NCI-H2081 treated with DMSO at 0.1 percent for 48 hours (cell line): ENCODE measurements at regions not wholly inside any gene's neighbourhood (a gene's known extent, or its start where the extent isn't known, plus 50 kb on each side); places are given as distances from the start of the nearest gene placed in this dataset.
"Not testable (repeated sequence)": the region's sequence is repeated elsewhere in the genome, so short reads cannot be mapped to it uniquely, and the experiment has no call there.

Experiments used
- DNase-seq: peaks from one replicate; lab custom pipeline; 2025; lab: John Stamatoyannopoulos, UW

DNA sequence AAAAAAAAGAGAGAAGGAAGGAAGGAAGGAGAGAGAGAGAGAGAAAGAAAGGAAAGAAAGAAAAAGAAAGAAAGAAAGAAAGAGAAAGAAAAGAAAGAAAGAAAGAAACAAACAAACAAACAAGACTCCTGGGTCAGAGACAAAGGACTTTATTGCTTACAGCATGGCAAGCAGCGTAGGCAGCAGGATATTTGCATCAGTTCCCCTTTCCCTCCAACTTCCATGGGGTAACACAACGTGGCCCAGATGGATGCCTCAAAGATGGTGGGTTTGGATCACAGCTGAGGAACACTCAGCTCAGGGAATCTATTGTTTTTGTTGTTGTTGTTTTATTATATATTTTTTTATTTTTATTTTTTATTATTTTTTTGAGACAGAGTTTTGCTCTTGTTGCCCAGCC lies 128.5 kb upstream of the VKORC1L1 start:
- no peak for DNase-seq

DNA sequence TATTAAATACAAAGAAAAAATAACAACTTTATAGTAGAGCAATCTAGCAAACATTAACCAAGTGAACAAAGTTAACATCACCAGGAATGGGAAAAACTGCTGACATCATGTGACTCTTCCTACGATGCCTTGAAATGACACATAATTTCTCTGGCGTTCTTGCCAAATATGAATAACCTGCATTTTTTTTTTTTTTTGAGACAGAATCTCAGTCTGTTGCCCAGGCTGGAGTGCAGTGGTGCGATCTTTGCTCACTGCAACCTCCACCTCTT lies 126.5 kb upstream of the VKORC1L1 start:
- no peak for DNase-seq

DNA sequence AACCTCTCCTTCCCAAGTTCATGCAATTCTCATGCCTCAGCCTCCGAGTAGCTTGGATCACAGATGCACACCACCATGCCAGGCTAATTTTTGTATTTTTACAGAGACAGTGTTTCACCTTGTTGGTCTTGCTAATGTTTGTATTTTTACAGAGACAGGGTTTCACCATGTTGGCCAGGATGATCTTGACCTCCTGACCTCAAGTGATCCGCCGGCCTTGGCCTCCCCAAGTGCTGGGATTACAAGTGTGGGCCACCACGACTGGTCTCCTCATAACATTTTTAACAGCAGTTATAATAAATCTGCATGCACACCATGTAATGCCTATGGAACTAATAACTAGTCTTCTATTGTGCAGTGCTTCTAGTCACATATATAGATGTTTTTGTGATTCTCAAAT lies 123.8 kb upstream of the VKORC1L1 start:
- DNase-seq = no peak

DNA sequence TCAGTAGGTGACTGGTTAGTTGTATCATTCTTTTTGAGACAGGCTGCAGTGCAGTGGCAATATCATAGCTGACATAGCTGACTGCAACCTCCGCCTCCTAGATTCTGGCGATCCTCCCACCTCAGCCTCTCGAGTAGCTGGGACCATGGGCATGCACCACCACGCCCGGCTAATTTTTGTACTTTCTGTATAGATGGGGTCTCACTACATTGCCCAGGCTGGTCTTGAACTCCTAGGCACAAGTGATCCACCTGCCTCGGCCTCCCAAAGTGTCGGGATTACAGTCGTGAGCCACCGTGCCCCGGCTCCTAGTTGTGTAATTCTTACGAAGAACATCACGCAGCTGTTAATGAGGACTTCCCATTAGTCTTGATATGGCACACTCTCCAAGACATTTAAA lies 123.4 kb upstream of the VKORC1L1 start:
- no peak for DNase-seq

DNA sequence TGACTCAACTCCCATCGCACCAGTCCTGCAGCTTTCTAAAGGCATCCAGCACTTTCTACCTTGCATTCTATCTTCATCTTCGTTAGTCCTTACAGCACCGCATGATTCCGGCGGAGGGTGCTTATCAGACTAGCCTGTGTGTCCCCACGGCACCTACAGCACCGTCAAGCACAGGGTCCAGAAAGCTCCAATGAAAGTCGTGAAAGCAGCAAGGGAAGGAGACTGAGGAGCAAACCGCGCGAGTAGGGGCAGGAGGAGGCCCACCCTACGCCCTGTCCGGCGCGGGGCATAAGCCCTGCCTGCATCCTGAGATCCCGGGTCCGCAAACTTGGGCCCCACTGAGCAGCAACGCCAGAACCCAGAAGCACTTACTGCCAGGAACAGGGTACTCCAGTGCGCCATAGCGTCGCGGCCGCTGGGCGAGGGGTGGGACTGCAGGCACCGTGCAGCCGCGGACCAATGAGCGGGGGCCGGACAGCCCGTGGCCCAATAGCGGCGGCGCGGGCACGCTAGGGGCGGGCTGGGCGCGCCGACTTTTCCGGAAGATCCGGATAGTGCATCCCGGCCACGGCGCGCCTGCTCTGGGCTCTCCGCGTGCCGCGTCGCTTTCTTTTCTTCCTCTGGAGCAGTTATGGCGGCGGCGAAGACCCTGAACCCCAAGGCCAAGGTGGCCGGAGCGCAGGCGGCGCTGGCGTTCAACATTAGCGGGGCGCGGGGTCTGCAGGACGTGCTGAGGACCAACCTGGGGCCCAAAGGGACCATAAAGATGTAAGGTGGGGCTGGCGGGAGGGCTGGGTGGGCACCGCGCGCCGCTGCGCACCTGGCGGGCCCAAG lies 122.1 kb upstream of the VKORC1L1 start:
- peak; percentile 46 for DNase-seq

DNA sequence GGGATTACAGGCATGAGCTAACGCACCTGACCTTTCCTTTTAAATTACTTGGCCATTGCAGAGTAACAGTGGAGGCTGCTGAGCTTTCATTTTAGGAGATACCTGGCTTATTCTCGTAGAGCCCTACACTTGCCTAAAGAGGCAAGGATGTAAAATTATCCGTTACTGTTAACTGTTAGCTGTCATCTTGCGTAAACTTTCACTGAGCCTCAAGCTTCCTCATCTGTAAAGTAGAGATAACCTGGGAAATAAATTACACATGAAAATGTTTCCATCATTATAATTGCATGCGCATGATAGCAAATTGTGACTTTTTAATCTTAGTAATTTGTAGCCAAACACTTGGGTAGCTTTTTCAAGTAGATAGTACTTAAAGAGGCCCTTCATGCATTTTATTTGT lies 118.8 kb upstream of the VKORC1L1 start:
- not testable (repeated sequence) for DNase-seq

DNA sequence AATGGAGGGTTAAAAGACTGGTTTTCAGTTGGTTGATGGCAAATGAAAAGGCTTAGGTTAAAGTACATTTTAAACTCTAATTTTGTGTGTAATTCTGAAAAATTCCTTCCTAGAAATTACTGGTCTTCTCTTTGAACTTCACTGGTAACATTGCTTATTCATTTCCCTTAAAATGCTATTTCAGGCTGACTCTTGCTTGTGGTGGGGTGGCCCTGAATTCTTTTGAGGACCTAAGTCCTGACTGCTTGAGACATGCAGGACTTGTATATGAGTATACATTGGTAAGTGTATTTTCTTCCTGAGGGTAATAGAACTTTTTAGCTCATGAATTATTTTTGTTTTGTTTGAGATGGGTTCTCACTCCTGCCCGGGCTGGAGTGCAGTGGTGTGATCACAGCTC lies 113.9 kb upstream of the VKORC1L1 start:
- not testable (repeated sequence) for DNase-seq

DNA sequence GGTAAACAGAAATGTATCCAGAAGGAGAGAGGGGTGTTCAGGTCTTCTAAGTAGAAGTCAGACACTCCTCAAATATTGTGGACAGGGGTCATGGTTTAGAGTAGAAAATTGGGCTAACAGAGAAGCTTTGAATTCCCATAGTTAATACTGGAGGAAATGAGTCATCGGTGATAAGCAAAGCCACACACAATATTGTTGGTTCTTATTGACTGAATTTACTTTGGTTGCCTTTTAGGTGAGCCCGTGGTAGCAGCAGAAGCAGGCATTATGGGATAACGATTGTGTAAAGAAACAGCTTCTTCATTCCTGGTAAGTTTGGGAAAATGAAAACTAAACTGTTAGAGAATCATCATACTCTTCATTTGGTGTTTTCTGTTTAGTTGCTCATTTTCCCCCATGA lies 110.2 kb upstream of the VKORC1L1 start:
- DNase-seq = not testable (repeated sequence)

DNA sequence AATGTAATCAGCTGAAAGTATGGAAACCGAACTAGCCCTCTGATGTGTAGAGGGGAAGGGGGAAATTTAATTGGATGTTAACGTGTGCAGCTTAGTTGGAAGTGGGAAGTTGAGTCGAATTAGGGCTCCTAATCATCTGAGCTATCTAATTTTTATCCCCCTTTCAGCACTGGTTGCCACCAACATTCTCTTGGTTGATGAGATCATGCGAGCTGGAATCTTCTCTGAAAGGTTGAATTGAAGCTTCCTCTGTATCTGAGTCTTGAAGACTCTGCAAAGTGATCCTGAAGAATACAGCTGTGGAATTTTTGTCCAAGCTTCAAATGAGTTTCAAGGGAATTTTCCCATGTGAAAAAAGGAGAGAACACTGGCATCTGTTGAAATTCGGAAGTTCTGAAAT lies 109.8 kb upstream of the VKORC1L1 start:
- DNase-seq = not testable (repeated sequence)

DNA sequence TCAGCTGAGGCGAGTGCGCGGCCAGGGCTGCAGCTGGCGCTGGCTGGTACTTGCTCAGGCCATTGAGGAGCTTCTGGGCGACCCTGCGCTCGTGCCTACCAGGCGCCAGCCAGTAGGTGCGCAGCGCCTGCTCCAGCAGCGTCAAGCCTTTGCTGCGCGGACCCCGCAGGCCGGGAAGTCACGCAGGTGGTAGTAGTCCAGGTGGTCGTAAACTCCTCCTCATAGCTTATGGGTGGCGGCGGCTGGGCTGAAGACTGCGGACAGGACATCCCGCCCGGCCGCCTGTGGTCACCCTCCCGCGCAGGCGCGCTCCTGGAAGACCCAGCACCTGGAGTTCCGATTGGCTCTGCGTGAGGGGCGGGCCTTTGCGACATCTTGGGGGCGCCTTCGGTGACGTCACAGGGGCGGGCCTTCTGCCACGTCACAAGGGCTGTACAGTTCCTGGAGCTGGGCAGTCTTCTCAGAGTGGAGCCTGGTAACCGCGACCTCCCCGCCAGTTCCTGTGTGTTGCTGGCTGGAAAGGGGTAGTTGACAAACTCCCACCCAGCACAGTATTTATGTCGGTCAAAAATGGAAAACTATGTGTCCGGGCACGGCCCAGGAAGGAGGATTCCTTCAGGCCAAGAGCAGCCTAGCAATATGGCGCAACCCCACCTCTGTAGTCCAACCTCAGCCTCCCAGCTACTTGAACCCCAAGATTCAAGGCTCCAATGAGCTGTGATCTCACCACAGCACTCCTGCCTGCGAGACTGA lies 102.2 kb upstream of the VKORC1L1 start:
- peak; percentile 28 for DNase-seq

DNA sequence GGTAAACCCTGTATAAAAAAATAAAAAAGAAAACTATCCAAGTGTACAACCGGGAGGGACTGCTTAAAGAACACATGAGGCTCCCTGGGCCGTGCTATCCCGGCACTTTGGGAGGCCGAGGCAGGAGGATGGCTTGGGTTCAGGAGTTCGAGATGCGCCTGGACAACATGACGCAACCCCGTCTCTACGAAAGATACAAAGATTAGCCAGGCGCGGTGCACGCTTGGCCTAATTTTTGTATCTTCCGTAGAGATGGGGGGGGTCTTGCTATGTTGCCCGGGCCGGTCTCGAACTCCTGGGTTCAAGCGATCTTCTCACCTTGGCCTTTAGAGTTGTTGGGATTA lies 101.7 kb upstream of the VKORC1L1 start:
- not testable (repeated sequence) for DNase-seq

DNA sequence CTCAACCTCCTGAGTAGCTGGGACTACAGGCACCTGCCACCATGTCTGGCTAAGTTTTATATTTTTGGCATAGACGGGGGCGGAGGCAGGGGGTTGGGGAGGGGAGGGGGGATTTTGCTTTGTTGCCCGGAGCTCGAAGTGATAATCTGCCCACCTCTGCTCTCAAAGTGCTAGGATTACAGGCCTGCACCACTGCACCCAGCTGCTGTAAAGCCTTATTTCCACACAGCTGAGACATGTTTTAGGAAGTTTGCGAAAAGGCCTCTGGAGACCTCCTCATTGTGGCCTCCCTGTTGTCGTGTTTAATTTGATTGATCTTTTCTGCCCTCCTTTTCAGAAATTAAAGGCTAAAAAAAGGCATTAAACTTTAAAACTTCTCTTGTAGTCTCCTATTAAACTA lies 96.2 kb upstream of the VKORC1L1 start:
- DNase-seq = not testable (repeated sequence)

DNA sequence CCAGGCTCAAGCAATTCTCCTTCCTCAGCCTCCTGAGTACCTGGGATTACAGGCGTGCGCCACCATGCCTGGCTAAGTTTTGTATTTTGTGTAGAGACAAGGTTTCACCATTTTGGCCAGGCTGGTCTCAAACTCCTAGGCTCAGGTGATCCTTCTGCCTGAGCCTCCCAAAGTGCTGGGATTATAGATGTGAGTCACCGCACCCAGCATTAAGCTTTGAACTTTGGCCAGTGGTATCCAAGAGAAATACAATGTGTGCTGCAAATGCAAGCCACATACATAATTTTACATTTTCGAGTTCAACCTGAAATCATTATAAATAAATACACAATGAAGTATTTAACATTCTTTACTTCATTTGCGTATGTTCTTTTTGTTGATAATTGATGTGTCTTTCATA lies 82.9 kb upstream of the VKORC1L1 start:
- DNase-seq = not testable (repeated sequence)

DNA sequence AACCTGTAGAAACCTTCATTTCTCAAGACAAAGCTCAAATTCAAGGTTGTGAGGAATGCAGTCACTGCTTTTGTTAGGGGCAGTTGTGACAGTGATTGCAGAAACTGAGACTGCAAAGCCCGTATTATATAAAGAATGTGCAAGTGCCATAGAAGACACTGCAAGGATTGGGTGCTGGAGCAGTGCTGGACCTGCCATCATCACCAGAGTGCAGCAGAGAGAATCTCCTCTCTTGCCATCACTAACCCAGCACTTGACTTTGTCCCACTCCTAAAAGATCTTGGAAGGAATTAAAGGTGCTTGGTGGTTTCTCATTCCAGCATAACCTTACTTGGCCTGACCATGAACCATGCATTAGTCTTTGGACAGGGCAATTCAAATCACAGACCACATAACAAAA lies 81.1 kb upstream of the VKORC1L1 start:
- DNase-seq = not testable (repeated sequence)

DNA sequence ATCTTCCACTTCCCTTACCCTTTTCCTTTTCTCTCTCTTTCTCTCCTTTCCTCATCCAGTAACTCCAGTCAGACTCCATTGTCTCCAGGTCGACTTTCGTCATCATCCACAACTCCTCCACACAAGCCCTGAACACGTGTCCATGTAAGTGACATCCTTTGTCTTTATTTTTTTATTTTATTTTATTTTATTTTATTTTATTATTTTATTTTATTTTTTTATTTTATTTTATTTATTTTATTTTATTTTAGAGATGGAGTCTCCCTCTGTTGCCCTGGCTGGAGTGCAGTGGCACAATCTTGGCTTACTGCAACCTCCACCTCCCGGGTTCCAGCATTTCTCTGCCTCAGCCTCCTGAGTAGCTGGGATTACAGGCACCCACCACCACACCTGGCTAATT lies 80.1 kb upstream of the VKORC1L1 start:
- not testable (repeated sequence) for DNase-seq

DNA sequence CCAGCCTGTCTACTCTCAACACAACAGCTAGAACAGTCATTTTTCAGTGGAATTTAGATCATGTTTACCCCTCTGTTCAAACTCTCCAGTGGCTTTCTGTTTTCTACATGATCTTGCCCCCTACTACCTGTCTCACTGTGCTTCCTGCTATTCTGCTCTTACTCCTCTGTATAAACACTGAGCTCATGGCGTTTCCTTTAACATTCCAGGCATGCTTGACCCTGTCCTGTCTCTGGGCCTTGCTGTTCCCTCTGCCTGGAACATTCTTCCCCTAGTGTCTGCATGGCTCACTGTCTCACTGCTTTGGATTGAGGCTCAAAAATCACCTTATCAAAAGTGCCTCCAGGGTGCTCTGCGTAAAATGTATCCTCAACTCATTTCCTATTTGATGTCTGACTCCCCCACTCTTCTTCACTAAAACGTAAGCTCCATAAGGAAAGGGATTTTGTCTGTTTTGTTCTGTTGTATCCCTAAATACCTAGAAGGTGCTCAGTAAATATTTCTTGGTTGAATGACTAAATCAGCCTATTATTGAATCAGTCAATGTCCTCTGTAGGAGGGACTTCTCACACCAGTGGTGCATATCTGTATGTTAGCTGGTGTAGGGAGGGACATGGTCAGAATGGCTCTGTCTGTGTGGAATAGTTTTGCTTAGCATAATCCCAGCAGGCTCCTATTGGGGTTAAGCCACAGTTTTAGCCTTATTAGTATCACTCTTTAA lies 78.0 kb upstream of the VKORC1L1 start:
- not testable (repeated sequence) for DNase-seq

DNA sequence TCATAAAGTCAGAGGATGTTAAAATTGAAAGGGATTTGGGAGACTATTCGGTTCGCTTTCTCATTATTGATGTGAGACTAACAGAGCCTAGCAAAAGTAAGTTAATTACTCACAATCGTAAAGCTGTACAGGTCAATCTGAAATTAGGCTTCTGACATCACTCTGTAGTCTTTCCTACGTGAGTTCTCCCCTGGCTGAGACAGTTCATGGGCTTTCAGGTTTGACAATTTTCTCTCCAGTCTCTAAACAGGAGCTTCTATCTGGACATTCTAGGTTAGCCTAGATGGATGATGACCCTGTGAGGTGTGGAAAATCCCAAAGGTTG lies 77.5 kb upstream of the VKORC1L1 start:
- DNase-seq = not testable (repeated sequence)

DNA sequence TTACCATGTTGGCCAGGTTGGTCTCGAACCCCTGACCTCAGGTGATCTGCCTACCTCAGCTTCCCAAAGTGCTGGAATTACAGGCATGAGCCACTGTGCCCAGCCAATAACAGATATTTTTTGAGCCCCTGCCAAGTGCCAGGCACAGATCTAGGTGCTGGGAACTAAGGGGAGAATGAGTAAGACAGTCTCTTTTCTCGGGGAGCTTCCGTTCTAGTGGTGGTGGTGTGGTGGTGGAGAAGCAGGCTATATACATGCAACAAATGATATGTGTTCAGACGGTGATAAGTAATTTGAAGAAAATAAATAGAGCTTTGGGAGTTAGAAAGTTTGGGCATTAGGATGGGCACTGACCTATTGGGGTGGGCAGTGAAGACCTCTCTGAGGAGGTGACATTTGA lies 76.7 kb upstream of the VKORC1L1 start:
- DNase-seq = no peak

DNA sequence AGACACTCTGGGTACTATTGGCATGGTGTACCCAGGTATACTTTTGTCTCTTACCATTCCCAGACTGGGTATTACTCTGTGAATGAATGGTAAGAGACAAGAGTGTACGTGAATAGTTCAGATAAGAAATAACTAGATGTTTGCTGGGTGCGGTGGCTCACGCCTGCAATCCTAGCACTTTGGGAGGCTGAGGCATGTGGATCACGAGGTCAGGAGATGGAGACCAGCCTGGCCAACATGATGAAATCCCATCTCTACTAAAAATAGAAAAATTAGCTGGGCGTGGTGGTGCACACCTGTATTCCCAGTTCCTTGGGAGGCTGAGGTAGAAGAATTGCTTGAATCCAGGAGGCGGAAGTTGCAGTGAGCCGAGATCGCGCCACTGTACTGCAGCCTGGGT lies 75.8 kb upstream of the VKORC1L1 start:
- DNase-seq = not testable (repeated sequence)

DNA sequence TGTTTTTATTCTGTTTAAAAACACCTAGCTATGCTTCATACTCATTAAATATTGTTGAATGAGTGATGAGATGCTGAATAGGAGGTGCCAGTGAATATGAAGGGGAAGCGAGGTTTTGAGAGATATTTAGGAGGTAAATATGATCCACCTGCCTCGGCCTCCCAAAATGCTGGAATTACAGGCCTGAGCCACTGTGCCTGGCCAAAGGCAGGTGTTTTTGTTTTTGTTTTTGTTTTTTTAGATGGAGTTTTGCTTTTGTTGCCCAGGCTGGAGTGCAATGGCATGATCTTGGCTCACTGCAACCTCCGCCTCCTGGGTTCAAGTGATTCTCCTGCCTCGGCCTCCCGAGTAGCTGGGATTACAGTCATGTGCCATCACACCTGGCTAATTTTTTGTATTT lies 75.3 kb upstream of the VKORC1L1 start:
- not testable (repeated sequence) for DNase-seq

DNA sequence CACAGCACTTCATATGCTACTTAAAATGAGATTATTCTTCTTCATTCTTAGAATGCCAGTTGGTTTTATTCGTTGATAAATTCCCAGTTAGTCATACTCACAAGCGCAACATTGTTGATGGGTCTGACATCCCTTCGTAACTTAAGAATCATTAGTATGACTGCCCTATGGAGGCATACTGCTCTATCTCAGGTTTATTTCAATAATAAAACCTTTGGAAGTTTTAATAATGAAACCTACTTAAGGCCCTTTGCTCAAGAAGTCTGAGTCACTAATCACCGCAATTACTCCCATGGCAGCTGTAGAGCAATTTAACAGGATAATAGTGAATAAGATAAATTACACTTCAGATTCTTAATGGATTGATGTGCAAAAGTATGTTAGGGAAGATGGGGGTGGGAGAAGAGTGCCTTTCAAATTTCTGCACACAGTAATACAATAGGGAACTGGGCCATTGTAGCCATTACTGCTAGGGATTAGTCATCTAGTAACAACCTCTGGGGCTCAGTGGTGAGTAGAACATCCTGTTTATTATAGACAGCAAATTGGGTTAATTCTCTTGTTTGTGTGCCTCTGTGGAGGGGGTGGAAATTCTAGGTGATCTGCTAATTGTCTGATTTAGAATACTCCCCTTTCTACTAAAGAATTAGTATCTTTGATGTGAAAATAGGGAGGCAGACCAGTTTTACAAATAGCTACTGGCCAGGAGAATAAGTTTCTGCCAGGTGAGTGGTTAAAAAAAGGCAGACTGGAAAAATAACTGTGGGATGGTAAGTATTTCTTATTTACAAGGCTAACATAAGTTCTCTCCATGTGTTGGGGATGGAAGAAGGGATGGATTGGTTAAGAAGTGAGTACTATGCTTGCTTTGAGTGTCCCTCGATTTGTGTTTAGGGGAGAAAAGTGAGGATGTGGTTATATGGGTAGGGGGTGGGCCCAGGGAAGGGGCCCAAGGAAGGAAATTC lies 74.5 kb upstream of the VKORC1L1 start:
- no peak for DNase-seq

DNA sequence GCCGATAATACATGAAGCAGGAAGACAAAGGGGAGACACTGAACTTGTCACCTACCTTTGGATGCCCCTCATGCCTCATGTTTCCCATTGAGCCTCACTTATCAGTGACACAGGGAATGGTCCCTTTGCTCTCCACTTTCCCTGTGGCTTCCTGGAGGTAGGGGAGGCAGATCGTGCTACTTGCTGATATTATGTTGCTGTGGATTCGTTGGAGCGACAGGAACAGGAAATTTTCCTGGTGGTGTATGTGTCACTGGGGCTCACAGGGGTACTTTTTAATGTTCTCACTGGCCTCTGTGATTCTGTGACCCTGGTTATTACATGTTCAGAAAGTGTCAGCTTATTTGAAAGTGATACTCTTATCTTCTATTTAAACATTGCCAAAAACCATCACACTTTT lies 72.7 kb upstream of the VKORC1L1 start:
- not testable (repeated sequence) for DNase-seq
